Mucosa of descending colon (tissue), 3 donors: ENCODE measurements at regions not wholly inside any gene's neighbourhood (a gene's known extent, or its start where the extent isn't known, plus 50 kb on each side); places are given as distances from the start of the nearest gene placed in this dataset.

Experiments
- ATAC-seq: fragments of 200-7000 bp; cut with Tn5 transposase; one replicate; pipeline ENCODE4 v1.9.1; 2020; ENCODE audit warnings: mild to moderate bottlenecking, moderate library complexity
- DNase-seq, 3 donors: peaks; one replicate each; pipeline ENCODE4 v3.0.0-alpha.2; 2020
- H3K36me3 ChIP-seq: fragments of 200-600 bp; one replicate; pipeline ENCODE4 v1.8.0; 2021; ENCODE audit warnings: low read depth, mild to moderate bottlenecking
- H3K4me1 ChIP-seq: fragments of 200-600 bp; one replicate; pipeline ENCODE4 v1.8.0; 2021; ENCODE audit warnings: low read depth, mild to moderate bottlenecking
- H3K4me3 ChIP-seq: fragments of 200-600 bp; one replicate; pipeline ENCODE4 v1.8.0; 2021; ENCODE audit warnings: mild to moderate bottlenecking
- H3K9me3 ChIP-seq: fragments of 200-600 bp; one replicate; pipeline ENCODE4 v1.8.0; 2021; ENCODE audit warnings: mild to moderate bottlenecking
- intact Hi-C, 2 donors: fragments of 100-400 bp; cut with DNase I in 1 of 2; cut with micrococcal nuclease in 1 of 2; formaldehyde crosslinking; loops; one replicate each; pipeline versions ENCODE4 v1.11.0 to v1.11.1; 2022; cut with DNase I, micrococcal nuclease
- TF ChIP-seq, protein P1 (sequence below): fragments of 200-600 bp; IDR thresholded peaks from one replicate; pipeline ENCODE4 v1.8.0; 2022; ENCODE audit warnings: antibody characterized with exemption, mild to moderate bottlenecking
- donor health status: DM: no; HTN: no; CAD: no; lungs with moderate emphysema.
- donor health status: DM: no; HTN: no; CAD: no.
- donor health status: DM: no; HTN: yes; CAD: no.

DNA sequence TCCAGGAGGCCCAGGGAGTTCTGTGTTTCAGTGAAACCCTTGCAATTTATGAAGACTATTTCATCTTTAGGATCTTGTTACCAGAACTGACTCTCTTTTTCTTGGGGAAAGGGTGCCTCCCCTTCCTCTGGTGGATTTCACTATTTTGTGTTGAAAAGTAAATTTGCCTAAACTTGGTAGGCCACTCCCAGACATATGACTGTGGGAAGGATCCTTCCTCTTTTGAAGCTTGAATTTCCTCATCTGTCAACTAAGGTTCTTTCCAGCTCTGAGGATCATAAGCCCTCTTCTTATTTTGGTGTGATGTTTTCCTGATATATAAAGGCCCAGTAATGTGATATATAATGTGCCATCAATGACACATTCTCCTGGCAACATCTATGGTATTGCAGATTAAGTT, 59.1 kb upstream of the ZFAND5 start:
- Histone ChIP-seq H3K9me3 (no peaks in the 10 kb centered on the region), H3K4me3 (no peak overlapping the region), H3K36me3 (no peaks in the 10 kb centered on the region), H3K4me1 (no peaks in the 10 kb centered on the region)
- TF ChIP-seq, protein P1, sequence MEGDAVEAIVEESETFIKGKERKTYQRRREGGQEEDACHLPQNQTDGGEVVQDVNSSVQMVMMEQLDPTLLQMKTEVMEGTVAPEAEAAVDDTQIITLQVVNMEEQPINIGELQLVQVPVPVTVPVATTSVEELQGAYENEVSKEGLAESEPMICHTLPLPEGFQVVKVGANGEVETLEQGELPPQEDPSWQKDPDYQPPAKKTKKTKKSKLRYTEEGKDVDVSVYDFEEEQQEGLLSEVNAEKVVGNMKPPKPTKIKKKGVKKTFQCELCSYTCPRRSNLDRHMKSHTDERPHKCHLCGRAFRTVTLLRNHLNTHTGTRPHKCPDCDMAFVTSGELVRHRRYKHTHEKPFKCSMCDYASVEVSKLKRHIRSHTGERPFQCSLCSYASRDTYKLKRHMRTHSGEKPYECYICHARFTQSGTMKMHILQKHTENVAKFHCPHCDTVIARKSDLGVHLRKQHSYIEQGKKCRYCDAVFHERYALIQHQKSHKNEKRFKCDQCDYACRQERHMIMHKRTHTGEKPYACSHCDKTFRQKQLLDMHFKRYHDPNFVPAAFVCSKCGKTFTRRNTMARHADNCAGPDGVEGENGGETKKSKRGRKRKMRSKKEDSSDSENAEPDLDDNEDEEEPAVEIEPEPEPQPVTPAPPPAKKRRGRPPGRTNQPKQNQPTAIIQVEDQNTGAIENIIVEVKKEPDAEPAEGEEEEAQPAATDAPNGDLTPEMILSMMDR = no peak
- ATAC-seq (no peak), DNase-seq (peak in 1 of 3 donors; percentile 19)
- intact Hi-C loops = no loop called here

DNA sequence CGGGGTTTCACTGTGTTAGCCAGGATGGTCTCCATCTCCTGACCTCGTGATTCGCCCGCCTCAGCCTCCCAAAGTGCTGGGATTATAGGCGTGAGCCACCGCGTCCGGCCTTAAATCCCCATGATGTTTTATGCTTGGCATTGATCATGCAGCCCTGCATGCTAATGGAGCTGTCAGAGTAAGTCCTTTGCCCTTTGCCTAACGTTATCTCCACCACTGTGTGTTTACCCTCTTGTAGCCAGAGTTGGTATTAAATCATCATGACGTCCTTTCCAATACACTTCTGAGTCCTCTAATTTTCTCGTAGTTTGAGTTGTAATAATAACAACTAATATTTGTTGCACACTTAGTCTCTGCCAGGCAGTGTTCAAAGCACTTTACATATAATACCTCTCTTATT, 57.2 kb upstream of the ZFAND5 start:
- no peaks in the 10 kb centered on the region for H3K36me3 ChIP-seq
- DNase-seq (no peak), ATAC-seq (no peak)
- H3K4me1 ChIP-seq = no peaks in the 10 kb centered on the region
- H3K9me3 ChIP-seq = no peaks in the 10 kb centered on the region
- H3K4me3 ChIP-seq = no peak overlapping the region
- TF ChIP-seq, protein P1 = no peak
- intact Hi-C loops = no loop called here

DNA sequence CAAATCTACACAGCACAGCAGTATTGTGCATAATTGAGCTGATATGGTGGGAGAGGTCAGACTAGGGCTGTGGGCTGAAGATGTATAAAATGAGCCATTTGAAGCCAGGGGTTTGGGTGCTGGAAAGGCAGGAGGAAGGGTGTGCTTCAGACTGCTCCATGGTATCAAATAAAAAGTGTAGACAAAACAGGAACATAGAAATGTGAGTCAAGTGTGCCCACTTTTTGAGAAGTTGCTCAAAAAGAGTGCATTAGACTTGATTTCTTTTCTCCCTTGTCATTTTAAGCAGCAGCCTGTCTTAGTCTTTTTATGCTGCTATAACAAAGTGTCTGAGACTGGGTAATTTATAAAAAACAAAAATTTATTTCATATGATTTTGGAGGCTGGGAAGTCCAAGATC, 55.8 kb upstream of the ZFAND5 start:
- ATAC-seq (no peak), DNase-seq (no peak)
- intact Hi-C loops = no loop called here
- Histone ChIP-seq H3K36me3 (no peaks in the 10 kb centered on the region), H3K9me3 (no peaks in the 10 kb centered on the region), H3K4me3 (no peak overlapping the region), H3K4me1 (no peaks in the 10 kb centered on the region)
- TF ChIP-seq, protein P1 = no peak

DNA sequence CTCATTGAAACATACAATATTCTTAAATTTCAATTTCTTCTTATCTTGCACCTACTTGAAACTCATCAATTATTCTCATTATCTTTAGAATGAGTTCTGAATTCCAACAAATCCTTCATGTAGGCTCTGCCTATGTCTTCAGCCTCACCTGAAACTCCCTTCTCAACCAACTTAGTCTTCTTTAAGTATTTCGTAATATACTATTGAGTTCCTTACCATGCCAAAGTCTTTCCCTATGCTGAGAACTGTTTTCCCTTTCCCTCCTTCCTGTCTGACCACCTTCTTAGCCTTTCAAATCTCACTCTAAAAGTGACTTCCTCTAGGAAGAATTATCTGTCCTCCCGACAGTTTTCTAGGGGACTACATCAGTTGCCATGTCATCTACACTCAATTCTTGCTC, 50.9 kb upstream of the ZFAND5 start:
- Histone ChIP-seq H3K36me3 (no peaks in the 10 kb centered on the region), H3K4me3 (no peak overlapping the region), H3K9me3 (no peaks in the 10 kb centered on the region), H3K4me1 (no peaks in the 10 kb centered on the region)
- DNase-seq (no peak), ATAC-seq (no peak)
- intact Hi-C loops = no loop called here
- TF ChIP-seq, protein P1 = no peak

DNA sequence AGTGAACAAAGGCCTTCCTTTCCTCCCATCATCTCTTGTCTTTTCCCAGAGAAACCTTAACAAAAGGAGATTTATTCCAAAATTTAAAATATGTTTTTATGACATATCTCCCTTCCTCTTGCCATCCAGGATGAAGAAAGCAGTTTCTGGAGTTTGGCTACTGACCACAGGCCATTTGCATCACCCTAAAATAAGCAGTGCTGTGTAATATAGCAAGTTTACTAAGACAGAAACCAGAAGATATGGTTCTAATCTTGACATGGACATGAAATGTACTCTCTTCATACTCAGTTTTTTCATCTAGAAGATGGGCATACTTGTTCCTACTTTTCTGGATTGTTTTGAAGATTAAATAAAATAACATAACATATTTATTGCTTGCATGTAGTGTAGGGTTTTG, 50.2 kb upstream of the ZFAND5 start:
- H3K36me3 ChIP-seq = no peaks in the 10 kb centered on the region
- DNase-seq (no peak), ATAC-seq (no peak)
- TF ChIP-seq, protein P1 = no peak
- no peak overlapping the region for H3K4me3 ChIP-seq
- no peaks in the 10 kb centered on the region for H3K4me1 ChIP-seq
- intact Hi-C loops = no loop called here
- no peaks in the 10 kb centered on the region for H3K9me3 ChIP-seq
